HG03095 (cell line): ENCODE measurements at regions not wholly inside any gene's neighbourhood (a gene's known extent, or its start where the extent isn't known, plus 50 kb on each side); places are given as distances from the start of the nearest gene placed in this dataset.
"Not testable (repeated sequence)": the region's sequence is repeated elsewhere in the genome, so short reads cannot be mapped to it uniquely, and the experiment has no call there.

ENCODE experiments used
- ATAC-seq: cut with Tn5 transposase; IDR thresholded peaks from one replicate; pipeline ENCODE4 v1.9.1; 2021; ENCODE audit warnings: moderate library complexity; ENCODE audit not compliant: unreplicated experiment

GRCh38 chr15:79538527-79538926 is 106.4 kb downstream of the MINAR1 start:
- no peak for ATAC-seq

- ATAC-seq: no peak
Measured at GRCh38 chr15:79539401-79539800, 107.3 kb downstream of the MINAR1 start.

GRCh38 chr15:79540551-79540950 is 108.4 kb downstream of the MINAR1 start:
- no peak for ATAC-seq

GRCh38 chr15:79541196-79541595 is 109.1 kb downstream of the MINAR1 start:
- no peak for ATAC-seq

GRCh38 chr15:79543097-79543496 is 111.0 kb downstream of the MINAR1 start:
- no peak for ATAC-seq

- ATAC-seq: no peak
Measured at GRCh38 chr15:79549196-79549595, 117.1 kb downstream of the MINAR1 start.

GRCh38 chr15:79560384-79560783 is 128.2 kb downstream of the MINAR1 start:
- no peak for ATAC-seq

- no peak for ATAC-seq
Measured at GRCh38 chr15:79561982-79562381, 129.8 kb downstream of the MINAR1 start.

GRCh38 chr15:79562403-79562815 is 130.3 kb downstream of the MINAR1 start:
- ATAC-seq: no peak

GRCh38 chr15:79562899-79563298 is 130.8 kb downstream of the MINAR1 start:
- no peak for ATAC-seq

- no peak for ATAC-seq
Measured at GRCh38 chr15:79570004-79570403, 137.9 kb downstream of the MINAR1 start.

GRCh38 chr15:79572691-79573404 is 140.7 kb downstream of the MINAR1 start:
- no peak for ATAC-seq

- ATAC-seq: not testable (repeated sequence)
Measured at GRCh38 chr15:79574431-79575273, 142.5 kb downstream of the MINAR1 start.

- ATAC-seq: no peak
Measured at GRCh38 chr15:79582650-79583049, 150.5 kb downstream of the MINAR1 start.

- ATAC-seq: no peak
Measured at GRCh38 chr15:79592126-79592525, 160.0 kb downstream of the MINAR1 start.

- no peak for ATAC-seq
Measured at GRCh38 chr15:79593119-79593869, 161.2 kb downstream of the MINAR1 start.

- ATAC-seq: no peak
Measured at GRCh38 chr15:79595306-79595705, 163.2 kb downstream of the MINAR1 start.

- peak; percentile 97 for ATAC-seq
Measured at GRCh38 chr15:79595995-79596622, 164.0 kb downstream of the MINAR1 start.

GRCh38 chr15:79598639-79599038 is 166.5 kb downstream of the MINAR1 start:
- no peak for ATAC-seq

GRCh38 chr15:79601405-79602086 is 169.4 kb downstream of the MINAR1 start:
- no peak for ATAC-seq
